Peyer's patch (tissue), 4 donors: ENCODE measurements at regions not wholly inside any gene's neighbourhood (a gene's known extent, or its start where the extent isn't known, plus 50 kb on each side); places are given as distances from the start of the nearest gene placed in this dataset.

Experiments used
- DNase-seq, 3 donors: peaks; one replicate each; pipeline ENCODE4 v3.0.0-alpha.2; 2017 to 2019
- H3K27ac ChIP-seq, 4 donors: fragments of 200-600 bp; sonication (generic); one replicate each; pipeline ENCODE4 v1.5.1; 2016 to 2019
- H3K27me3 ChIP-seq, 2 donors: fragments of 200-600 bp; sonication (generic); one replicate each; pipeline ENCODE4 v1.5.1; 2019
- H3K36me3 ChIP-seq, 3 donors: fragments of 200-600 bp; sonication (generic); one replicate each; pipeline ENCODE4 v1.5.1; 2016 to 2019
- H3K4me1 ChIP-seq, 4 donors: fragments of 200-600 bp; sonication (generic); one replicate each; pipeline ENCODE4 v1.5.1; 2016 to 2019
- H3K4me3 ChIP-seq, 4 donors: fragments of 200-600 bp; sonication (generic); 1 replicate in 3 of 4; 2 replicates in 1 of 4; pipeline ENCODE4 v1.5.1; 2016 to 2019; ENCODE audit warnings: mild to moderate bottlenecking in 1 of 4
- H3K9me3 ChIP-seq, 4 donors: fragments of 200-600 bp; sonication (generic); one replicate each; pipeline ENCODE4 v1.5.1; 2016 to 2019; ENCODE audit warnings: mild to moderate bottlenecking in 1 of 4
- POLR2A ChIP-seq, 2 donors: fragments of 450-650 bp; IDR thresholded peaks; one replicate each; pipeline ENCODE4 v1.5.1; 2017; ENCODE audit warnings: antibody characterized with exemption in 2 of 2, mild to moderate bottlenecking in 2 of 2, moderate library complexity in 2 of 2
- TF ChIP-seq, protein P1 (sequence below), 6 experiments: fragments of 450-650 bp in 4 of 6; fragments of 200-600 bp in 2 of 6; sonication (generic) in 1 of 6; IDR thresholded peaks; one replicate each; pipeline ENCODE4 v1.5.1; 2017 to 2019; ENCODE audit warnings: antibody characterized with exemption in 6 of 6, mild to moderate bottlenecking in 3 of 6, moderate library complexity in 1 of 6

- Histone ChIP-seq H3K27ac (no peak overlapping the region), H3K9me3 (no peaks in the 10 kb centered on the region), H3K36me3 (no peaks in the 10 kb centered on the region), H3K4me3 (no peak overlapping the region), H3K4me1 (no peaks in the 10 kb centered on the region), H3K27me3 (no peaks in the 10 kb centered on the region)
- no peak for DNase-seq
- no peak for TF ChIP-seq POLR2A (IDR thresholded peaks at IDR 0.05)
- TF ChIP-seq, protein P1, sequence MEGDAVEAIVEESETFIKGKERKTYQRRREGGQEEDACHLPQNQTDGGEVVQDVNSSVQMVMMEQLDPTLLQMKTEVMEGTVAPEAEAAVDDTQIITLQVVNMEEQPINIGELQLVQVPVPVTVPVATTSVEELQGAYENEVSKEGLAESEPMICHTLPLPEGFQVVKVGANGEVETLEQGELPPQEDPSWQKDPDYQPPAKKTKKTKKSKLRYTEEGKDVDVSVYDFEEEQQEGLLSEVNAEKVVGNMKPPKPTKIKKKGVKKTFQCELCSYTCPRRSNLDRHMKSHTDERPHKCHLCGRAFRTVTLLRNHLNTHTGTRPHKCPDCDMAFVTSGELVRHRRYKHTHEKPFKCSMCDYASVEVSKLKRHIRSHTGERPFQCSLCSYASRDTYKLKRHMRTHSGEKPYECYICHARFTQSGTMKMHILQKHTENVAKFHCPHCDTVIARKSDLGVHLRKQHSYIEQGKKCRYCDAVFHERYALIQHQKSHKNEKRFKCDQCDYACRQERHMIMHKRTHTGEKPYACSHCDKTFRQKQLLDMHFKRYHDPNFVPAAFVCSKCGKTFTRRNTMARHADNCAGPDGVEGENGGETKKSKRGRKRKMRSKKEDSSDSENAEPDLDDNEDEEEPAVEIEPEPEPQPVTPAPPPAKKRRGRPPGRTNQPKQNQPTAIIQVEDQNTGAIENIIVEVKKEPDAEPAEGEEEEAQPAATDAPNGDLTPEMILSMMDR (IDR thresholded peaks at IDR 0.05): no peak
These were observed 101.5 kb upstream of the STX18 start for GRCh38 chr4:4643306-4643705.

DNA sequence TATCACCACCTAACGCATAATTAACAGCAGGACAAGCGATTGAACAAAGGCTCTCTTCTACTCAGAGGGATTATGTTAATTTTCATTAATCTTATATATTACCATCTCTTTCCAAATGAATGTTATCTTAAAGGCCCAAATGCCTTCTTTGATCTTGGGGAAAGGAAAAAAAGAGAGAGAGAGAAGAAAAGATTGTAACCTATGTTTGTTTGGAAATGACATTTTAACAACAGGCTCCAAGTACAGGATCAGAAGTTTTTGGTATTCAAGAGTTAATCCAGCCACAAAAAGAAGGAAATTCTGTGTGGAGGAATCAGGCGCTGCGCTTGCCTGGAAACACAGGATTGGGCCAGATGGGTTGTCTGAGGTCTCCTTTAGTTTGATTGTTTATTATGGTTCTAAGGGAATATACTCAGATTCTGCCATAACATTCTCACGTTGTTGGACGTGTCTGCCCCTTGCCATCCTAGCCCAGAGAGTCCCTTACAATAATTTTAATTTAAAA, 100.7 kb upstream of the STX18 start:
- Histone ChIP-seq H3K9me3 (no peaks in the 10 kb centered on the region), H3K4me3 (no peak overlapping the region), H3K27ac (no peak overlapping the region), H3K36me3 (no peaks in the 10 kb centered on the region), H3K27me3 (no peaks in the 10 kb centered on the region), H3K4me1 (no peaks in the 10 kb centered on the region)
- TF ChIP-seq, protein P1 (IDR thresholded peaks at IDR 0.05): no peak
- no peak for TF ChIP-seq POLR2A (IDR thresholded peaks at IDR 0.05)
- DNase-seq: no peak

DNA sequence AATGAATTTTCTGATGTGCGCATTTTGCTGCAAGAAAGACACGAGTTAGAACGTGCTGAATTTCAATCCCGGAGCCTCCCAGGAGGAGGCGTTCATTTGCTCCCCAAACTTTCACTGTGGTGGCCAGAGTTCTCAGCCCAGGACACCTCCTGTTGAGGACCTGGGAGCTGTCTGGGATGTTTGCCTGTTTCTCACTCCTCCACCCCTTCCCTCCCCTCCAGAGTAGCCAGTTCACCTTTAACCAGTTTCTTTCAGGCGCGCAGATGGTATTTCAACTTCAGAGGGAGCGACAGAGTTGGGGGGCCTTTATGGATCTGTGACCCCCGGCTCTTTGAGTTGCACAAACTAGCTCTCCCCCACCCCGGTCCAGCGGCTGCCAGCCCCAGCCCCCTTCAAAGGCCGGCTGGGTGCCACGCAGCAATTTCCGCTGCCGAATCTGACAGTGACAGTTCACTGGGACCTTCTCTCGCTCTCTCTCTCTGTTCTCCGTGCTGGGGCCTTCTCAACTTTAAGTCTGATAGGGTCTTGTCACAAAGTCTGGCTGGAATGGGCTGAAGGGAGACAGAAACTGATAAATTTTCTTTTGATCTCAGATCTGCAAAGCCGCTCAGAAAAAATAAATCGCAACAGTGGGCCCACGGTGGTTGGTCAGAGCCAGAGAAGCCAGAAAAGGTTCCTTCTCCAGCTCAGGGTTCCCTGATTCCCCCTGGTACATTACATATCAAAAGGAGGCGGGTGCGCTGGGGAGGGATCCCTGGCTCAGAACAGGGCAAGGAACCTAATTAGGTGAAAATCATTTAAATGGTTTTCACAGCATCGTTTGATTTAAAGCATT, 100.0 kb upstream of the STX18 start:
- no peaks in the 10 kb centered on the region for H3K4me1 ChIP-seq
- no peak overlapping the region for H3K4me3 ChIP-seq
- DNase-seq: no peak
- no peak for TF ChIP-seq POLR2A (IDR thresholded peaks at IDR 0.05)
- TF ChIP-seq, protein P1 (IDR thresholded peaks at IDR 0.05): no peak
- no peaks in the 10 kb centered on the region for H3K27me3 ChIP-seq
- H3K36me3 ChIP-seq: no peaks in the 10 kb centered on the region
- no peaks in the 10 kb centered on the region for H3K9me3 ChIP-seq
- H3K27ac ChIP-seq: no peak overlapping the region

GRCh38 chr4:4641254-4641653, 99.4 kb upstream of the STX18 start:
- TF ChIP-seq POLR2A (IDR thresholded peaks at IDR 0.05): no peak
- TF ChIP-seq, protein P1 (IDR thresholded peaks at IDR 0.05): no peak
- Histone ChIP-seq H3K4me3 (no peak overlapping the region), H3K4me1 (no peaks in the 10 kb centered on the region), H3K27me3 (no peaks in the 10 kb centered on the region), H3K9me3 (no peaks in the 10 kb centered on the region), H3K36me3 (no peaks in the 10 kb centered on the region), H3K27ac (no peak overlapping the region)
- no peak for DNase-seq

- H3K27me3 ChIP-seq: no peaks in the 10 kb centered on the region
- DNase-seq: no peak
- no peak overlapping the region for H3K4me3 ChIP-seq
- no peaks in the 10 kb centered on the region for H3K9me3 ChIP-seq
- no peak for TF ChIP-seq POLR2A (IDR thresholded peaks at IDR 0.05)
- TF ChIP-seq, protein P1 (IDR thresholded peaks at IDR 0.05): no peak
- H3K4me1 ChIP-seq: no peaks in the 10 kb centered on the region
- no peak overlapping the region for H3K27ac ChIP-seq
- H3K36me3 ChIP-seq: no peaks in the 10 kb centered on the region
These were observed 98.8 kb upstream of the STX18 start for GRCh38 chr4:4640692-4641091.
